ENCODE measurements at regions not wholly inside any gene's neighbourhood (a gene's known extent, or its start where the extent isn't known, plus 50 kb on each side); places are given as distances from the start of the nearest gene placed in this dataset.

DNA sequence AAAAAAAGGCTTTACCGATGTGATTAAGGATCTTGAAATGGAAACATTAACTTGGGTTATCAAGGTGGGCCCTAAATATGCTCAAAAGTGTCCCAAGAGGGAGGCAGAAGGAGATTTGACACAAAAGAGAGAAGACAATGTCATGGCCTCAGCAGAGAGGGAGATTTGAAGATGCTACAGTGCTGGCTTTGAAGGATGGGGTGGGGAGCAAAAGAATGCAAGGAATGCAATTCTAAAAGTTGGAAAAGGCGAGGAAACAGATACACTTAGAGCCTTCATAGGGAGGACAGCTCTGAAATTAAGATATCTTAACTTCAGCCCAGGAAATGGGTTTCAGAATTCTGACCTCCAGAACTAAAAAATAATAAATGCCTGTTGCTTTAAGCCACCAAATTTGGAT is 314.5 kb upstream of the CCDC54 start:
- DNase-seq, result no peak

DNA sequence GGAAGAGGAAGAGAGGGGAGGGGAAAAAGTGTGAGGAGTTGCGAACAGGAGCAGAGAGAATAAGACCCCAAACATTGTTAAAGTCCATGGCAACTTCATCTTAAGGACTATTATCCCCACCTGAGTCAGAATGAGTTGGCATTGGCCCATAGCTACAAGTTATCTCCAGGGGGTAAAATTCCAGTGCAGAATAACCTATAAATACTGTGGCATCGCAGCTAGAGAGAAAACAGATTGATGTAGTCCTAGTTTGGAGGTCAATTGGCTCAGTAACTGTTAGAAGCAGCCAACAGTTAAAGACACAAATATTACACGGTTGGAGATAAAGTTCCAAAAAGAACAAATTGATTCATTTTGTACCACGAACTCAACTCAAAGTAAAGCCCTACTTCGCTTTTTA is 313.9 kb upstream of the CCDC54 start:
- DNase-seq, result no peak

DNA sequence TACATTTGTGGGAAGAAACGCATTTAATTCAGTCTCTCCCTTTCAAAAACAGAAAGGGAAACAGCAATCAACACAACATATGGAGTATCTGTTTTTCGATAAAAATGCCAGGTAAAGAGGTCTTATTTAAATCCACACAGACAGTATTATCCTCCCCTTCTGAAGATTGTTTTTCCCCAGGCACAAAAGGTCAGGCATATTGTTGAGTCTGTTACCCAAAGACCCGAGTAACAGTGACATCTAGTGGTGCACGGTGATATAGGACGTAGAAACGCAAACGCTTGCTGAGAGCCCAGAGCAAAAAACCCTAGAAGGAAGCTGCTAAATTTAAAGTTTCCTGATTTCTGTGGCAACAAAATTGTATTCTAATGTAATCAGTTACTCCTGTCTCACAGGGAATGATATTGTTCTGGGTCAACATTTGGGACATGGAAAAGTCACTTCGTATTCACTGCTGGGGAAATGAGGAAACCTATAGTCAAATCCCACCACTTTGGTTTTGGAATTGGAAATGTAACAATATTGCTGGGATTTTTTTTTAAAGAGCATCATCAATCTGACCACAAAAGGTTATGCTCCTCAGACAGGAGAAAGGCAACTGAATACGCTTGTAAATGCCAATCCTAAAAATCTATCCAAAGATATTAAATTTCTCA is 312.7 kb upstream of the CCDC54 start:
- DNase-seq, result peak; percentile 49 to 85

DNA sequence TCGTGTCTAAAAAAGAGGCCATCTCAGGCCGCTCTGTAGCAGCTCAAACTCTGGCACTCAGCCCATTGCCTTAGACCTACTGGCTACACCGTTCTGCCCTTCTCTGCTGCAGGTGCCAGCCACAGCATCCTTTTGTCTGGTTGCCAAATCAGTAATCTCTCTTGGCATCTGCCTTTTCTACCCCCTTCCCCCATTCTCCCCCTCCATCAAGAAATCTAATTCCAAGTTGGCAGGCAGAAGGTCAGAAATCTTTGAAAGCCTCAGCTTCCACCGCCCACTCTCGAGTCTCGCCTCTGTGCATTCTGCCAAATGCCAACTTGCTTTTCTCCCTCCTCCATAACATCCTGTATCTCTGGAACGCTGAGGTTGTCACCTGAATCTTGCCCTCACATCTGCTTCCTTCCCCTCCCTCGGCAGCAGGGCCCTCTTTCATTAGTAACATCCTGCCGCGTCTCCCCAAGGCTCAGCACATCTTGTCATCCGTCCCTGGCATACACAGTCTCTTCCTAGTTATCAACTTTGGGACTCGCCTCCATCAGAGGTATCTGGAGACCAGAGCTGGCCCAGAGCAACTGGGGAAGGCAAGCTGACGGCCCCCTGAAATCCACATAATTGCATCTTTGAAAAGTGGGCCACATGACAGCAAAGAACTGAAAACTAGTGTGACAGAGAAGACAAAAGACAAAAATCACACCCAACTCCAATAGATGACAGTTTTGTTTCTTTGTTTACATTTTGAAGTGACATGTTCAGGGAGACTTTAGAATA is 312.0 kb upstream of the CCDC54 start:
- DNase-seq, result no peak

DNA sequence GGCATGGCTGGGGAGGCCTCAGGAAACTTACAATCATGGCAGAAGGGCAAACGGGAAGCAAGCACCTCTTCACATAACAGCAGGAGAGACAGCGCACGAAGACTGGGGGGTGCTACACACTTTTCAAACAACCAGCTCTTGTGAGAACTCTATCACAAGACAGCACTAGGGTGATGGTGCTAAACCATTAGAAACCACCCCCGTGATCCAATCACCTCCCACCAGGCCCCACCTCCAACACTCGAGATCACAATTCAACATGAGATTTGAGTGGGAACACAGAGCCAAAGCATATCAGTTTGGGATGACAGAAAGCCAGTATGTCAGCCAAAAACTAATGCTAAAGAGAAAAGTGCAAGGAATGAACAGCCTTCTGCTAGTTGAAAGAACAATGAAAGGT is 309.8 kb upstream of the CCDC54 start:
- DNase-seq, result no peak

DNA sequence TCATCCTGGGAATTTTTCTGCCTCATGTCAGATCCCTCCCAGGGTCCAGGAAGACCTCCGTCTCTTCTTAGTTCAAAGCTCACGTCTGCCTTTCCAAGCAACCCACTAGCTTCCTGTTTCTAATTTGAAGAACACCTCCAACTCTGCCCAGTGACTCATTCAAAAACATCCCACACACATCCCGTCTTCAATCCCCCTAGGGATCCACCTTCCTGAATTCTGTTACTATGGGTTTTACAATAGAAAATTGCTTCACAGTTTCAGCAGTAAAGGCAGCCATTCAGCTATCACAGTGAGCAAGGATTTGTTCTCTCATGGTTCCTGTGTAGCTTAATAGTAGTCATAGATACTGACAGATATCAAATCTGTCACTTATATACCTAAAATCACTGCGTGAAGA is 308.3 kb upstream of the CCDC54 start:
- peak; percentile 14 to 63 for DNase-seq

DNA sequence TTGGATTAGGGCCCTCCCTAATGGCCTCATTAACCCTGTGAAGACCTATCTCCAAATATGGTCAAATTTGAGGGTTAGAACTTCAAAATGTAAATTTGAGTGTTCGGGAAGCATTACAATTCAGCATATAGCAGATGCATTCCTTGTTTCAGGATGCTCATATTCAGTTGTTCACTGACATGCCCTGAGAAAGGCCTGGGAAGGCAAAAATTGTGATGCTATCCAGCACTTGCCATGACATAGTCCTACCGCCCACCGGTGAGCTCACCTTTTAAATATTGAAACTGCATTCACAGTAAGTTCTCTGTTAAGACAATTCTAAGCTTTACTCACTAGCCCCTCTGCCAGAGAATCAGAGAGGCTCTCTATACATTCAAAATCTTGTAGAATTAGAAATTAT is 300.3 kb upstream of the CCDC54 start:
- no peak for DNase-seq

DNA sequence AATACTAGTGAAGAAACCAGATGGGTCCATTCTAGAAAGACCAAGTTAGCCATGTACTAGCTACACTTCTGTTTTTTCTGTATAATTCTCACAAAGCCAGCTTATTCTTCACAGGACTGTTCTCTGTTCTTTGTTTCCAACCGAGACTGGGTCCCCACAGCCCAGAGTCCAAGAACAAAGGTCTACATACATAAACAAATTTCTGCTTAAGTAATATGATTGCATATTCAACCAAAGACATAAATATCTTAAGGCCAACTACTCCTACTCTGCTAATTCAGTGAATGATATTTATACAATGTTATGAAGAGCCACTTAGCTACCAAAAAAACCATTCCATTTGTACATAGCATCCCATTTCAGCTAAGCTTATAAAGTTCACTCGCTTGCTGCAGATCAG is 299.8 kb upstream of the CCDC54 start:
- DNase-seq, result no peak

DNA sequence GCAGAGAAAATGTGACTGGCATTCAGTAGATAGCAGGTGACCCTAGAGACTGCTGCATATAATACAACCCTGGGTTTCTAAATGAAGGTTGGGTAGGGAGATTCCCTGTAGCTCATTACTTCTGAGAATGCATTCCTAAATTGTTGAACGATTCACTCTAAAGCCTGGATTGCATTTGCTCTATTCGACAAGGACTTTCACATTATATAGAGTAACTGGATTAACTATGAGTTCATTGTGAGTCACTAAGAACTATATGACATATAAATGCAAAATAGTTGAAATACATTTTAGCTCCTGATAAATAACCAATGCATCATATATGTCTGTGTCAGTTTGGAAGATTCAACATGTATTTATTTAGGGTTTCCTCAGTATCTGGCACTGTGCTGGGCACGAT is 294.7 kb upstream of the CCDC54 start:
- DNase-seq, result no peak

DNA sequence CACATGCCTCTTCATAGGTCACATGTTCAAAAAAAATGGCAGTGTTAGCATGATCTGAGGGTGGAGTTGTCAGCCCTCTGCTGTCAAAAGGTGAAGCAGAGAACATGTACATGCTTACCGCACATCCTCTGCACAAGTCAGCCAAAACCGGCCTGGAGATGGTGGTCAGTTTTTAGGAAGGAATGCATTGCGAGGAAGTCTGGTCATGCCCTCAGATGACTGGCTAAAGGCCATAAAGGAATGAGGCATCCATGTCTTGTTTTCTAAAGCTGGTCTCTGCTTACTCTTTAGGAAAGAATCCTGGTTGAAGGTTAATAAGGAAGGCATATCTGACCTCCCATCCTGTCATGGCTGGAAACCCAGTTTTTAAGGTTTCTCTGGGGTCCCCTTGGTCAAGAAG is 292.0 kb upstream of the CCDC54 start:
- DNase-seq, result no peak

DNA sequence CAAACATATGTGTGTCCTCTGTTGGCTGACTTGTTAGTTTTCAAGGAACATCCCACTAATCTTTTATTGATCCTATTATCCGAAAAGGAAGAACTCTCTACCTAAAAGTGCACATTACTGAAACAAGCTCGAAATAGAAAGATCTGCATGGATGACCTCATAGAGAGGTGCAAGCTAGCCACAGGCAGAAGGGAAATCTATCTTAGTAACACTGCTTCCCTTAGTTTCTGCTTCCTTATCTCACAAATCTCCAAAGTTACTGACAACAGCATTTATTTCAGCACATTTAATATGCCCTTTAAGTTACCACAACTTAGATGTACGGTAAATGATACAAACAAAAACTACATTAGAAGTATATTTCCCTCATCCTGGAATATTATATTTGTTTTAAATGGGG is 285.1 kb upstream of the CCDC54 start:
- no peak for DNase-seq

DNA sequence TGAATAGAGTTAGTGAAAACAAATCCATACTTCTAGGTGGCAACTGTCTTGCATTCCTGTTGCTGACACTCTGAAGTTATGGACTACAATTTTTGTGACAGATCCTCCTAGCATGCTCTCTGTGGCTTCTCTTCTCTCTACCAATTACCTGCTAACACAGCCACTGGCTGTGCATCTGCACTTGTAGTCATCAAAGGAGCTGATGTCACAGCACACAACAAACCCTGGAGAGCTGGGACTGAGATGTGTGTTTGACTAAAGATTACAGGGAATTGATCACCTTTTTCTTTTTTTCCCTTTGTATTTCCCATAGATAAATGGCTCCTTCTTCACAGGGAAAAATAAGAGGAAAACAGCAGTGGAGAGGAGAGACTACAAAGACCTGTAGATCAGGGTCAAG is 278.4 kb upstream of the CCDC54 start:
- DNase-seq, result no peak

DNA sequence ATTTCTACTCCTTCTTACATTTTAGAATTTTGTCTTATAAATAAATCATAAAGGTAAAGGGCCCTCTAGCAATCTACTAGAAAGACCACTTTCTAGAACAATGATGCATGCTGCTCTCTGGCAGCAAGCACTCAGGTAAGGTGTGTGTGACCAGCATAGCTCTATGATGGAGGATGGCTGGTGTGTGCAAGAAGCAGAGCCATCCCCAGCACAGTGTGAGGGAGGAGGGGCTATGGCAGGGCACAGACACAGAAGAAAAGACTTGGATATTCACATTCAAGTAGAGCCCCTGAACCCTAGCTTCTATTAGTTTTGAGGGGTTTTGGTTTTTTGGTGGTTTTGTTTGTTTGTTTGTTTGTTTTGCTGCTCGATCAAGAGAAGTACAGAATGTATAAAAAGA is 277.1 kb upstream of the CCDC54 start:
- no peak for DNase-seq

DNA sequence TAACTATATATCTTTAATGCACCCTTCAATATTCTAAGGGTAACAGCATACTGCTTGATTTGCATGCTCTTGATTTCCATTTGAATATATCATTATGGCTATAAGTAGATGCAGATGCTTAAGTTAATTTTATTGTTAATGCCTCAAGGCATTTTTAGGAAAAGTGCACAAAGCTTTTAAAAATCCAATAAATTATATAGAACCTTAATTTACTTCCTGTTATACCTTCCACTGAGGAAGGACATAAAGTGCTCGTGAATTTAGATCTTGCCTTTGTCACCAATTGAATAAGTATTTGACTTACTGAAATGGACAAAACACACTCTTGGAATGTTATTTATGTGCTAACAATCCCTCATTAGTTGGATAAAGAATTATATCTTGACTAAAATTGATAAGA is 276.7 kb upstream of the CCDC54 start:
- DNase-seq, result no peak

DNA sequence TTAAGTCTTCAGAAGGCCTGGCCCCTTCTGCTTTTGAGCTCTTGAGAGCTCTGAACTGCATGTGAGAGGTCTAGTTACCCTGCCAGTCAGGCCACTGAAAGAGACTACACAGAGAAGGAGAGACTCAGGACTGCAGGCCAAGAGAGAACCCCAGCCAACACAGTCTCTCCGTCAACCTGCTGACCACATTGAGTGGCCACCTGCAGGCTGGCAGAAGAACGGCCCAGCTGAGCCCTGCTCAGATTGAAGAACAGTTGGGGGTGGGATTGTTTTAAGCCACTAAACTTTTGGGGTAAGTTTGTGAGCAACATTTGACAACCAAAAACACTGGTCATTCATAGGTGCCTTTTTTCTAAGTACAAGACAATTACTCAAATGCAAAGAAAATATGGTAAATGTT is 273.5 kb upstream of the CCDC54 start:
- no peak for DNase-seq

DNA sequence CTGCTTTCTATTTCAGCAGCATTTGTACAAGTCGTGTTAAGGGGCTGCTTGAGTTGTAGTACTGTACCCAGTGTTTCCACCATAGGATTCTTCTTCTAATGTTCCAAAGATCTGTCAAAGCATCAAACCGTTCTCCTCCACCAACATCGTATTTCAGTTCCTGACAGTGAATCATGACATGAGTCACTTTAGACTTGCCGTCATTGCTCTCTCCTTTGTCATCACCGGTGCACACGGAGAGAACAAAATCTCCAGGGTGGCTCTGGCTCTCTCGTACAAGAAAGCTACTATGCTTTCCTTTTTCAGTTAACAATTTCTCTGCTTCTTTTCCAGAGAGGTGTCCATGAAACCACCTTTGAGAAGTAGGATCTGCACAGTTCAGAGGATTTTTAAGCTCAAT is 270.9 kb upstream of the CCDC54 start:
- DNase-seq, result no peak

DNA sequence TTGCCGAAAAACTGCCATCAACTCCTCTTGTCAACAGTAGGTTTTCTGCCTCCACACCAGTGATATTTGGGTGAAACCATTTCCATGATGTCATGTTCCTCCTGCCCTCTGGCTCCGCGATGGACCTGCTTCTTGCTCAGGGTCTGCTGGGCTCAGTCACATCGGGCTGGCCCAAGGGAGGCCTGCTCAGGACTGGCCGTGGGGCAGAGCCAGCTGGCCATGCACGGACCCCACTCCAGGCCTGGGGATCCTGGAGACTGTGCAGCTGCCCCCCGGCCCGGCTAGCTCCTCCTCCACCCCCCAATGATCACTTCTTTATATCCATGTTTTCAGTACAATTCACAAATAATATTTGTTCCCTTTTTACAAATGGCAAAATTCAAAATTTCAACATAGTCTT is 270.3 kb upstream of the CCDC54 start:
- DNase-seq, result no peak

DNA sequence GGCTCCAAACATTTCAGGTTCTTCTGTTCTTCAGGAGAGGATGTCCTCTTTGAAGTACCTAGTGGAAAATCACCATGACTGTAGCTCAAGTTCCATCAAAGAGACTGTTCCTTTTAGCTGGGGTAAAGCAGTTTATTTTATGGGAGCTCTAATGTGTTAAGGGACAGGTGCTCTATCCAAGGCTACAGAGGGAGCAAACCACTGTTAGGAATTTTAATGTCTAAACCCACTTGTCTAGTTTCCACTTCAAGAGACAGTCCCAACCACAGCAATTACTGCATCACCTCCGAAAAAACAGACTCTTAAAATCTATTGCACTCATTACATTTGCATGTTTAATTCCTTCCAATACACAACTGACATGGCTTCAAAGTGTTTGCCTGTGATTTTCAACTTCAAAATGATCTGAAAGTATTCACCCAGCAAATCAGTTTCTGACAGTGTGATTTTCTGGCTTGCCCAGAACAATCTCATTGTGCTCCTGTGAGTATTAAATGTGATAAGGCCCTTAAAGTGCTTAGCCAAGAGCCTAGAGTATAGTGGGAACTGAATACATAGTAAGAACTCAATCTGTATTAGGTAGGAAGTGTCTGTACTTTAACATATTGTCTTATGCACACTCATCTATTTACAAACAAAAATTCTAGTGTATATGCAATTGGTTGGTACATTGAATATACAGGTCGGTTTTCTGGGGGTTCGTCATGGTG is 266.5 kb upstream of the CCDC54 start:
- no peak for DNase-seq

DNA sequence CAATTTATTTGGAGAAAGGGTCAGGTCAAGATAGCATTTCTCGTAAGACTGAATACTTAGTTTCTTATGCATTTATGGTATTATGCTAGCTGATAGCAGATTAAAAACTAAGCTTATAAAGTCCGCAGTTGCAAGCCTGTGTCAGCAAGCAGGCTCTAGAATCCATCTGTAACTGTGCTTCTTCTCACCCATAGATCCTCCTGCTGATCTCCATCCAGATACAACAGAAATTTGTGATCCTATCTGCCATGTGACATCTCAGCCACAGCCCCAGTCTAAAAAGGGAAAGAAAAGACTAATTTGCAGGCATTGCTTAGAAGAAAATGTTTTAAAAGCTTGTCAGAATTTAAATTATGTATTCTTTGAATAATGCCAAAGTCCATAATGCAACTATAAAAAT is 265.4 kb upstream of the CCDC54 start:
- no peak for DNase-seq

DNA sequence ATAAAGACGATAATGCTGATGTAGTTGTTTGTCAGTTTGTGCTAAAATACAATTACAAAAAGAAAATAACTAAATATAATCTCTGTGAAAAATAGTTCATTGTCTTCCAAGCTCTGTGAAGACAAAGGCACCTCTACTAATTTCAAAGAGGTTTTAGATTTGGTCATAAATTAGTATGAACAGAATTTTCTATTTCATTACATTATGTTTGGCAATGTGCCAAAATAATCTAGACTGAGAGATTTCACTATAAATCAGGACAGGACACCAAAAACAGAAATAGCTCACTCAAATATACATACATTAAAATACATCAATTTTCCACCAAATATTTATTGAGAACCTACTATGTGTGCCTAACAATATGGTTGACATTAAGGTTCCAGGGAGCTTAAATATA is 264.9 kb upstream of the CCDC54 start:
- no peak for DNase-seq

DNA sequence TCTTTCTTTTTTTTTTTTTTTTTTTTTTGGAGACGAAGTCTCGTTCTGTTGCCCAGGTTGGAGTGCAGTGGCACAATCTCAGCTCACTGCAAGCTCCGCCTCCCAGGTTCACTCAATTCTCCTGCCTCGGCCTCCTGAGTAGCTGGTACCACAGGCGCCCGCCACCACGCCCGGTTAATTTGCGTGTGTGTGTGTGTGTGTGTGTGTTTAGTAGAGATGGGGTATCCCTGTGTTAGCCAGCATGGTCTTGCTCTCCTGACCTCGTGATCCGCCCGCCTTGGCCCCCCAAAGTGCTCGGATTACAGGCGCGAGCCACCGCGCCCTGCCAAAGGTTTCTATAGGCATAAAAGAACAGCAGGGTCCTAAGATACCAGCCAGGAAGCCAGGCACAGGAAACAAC is 261.0 kb upstream of the CCDC54 start:
- DNase-seq, result no peak

DNA sequence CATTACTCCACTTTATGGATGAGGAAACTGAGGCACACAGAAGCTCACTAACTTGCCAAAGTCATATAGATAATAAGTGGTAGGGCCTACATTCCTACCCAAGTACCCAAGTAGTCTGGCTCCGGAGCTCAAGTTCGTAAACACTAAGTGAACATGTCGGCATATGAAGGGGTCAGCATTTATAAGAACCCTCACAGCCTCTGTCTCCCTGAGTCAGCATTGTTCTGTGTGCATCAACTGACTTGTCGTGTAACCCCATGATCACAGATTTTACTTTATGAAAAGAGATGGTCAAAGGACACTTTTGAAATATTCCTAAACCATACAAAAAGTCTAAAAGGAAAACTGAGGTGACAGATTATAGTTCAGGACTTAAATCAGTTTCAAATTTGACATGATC is 260.1 kb upstream of the CCDC54 start:
- no peak for DNase-seq

DNA sequence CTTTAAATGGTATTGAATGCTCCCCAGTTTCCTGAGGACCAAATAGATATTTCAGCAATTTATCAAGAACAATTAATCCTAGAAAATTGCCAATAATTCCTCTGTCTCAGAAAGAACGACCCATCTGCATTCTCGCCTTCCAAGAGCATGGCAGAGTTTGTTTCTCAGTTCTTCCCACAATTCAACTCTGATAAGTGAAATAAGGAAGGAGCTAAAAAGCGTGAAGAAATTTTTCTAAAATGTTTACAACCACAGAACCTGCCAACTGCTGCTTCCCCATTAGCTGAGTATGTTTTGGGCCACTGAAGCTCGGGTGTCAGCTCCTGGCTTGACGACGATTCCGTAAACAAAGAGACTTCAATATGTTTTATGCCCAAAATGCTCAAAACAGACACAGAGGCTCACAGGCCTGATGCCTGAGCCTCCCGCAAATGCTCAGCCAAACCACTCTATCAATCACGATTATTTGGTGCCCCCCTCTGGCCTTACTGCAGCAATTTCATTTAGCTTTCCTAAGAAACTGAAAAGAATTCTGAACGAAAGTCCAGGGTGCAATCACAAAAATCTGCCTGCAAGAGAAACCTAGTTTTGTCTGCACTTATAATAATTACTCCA is 259.2 kb upstream of the CCDC54 start:
- peak; percentile 11 to 26 for DNase-seq

DNA sequence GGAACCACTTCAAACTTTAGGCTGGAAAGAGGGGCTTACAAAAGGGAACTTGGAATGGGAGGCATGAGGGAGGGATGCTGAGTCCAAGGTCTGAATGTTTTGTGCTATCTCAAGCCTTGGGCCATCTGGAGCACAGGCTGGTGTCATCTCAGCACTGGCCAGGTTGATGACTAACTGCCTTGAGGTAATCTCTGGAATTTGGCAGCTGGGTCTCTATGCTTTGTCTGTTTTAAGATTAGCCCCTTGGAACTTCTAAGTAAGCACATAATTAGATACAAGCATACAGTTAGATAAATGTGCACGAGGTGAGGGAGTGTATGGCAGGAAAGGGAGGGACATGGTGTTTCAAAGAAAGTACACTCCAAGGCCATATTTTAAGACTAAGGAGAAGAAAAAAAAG is 252.4 kb upstream of the CCDC54 start:
- DNase-seq, result no peak
